KOPT-K1 (cell line): ENCODE measurements at regions not wholly inside any gene's neighbourhood (a gene's known extent, or its start where the extent isn't known, plus 50 kb on each side); places are given as distances from the start of the nearest gene placed in this dataset.
"Not testable (repeated sequence)": the region's sequence is repeated elsewhere in the genome, so short reads cannot be mapped to it uniquely, and the experiment has no call there.

Source experiments
- H3K27ac ChIP-seq: fragments of 200-600 bp; sonication (generic); 2 replicates; pipeline ENCODE4 v1.5.1; 2016; ENCODE audit warnings: antibody characterized with exemption, mild to moderate bottlenecking, low read depth, low read length; ENCODE audit not compliant: poor library complexity, severe bottlenecking
- H3K36me3 ChIP-seq: fragments of 200-600 bp; sonication (generic); 2 replicates; pipeline ENCODE4 v1.5.1; 2017; ENCODE audit warnings: antibody characterized with exemption, mild to moderate bottlenecking, low read length, moderate library complexity; ENCODE audit not compliant: insufficient read depth
- H3K9me3 ChIP-seq: fragments of 200-600 bp; sonication (generic); 2 replicates; pipeline ENCODE4 v1.5.1; 2017; ENCODE audit warnings: antibody characterized with exemption, low read length, mild to moderate bottlenecking; ENCODE audit not compliant: insufficient read depth, poor library complexity, severe bottlenecking

DNA sequence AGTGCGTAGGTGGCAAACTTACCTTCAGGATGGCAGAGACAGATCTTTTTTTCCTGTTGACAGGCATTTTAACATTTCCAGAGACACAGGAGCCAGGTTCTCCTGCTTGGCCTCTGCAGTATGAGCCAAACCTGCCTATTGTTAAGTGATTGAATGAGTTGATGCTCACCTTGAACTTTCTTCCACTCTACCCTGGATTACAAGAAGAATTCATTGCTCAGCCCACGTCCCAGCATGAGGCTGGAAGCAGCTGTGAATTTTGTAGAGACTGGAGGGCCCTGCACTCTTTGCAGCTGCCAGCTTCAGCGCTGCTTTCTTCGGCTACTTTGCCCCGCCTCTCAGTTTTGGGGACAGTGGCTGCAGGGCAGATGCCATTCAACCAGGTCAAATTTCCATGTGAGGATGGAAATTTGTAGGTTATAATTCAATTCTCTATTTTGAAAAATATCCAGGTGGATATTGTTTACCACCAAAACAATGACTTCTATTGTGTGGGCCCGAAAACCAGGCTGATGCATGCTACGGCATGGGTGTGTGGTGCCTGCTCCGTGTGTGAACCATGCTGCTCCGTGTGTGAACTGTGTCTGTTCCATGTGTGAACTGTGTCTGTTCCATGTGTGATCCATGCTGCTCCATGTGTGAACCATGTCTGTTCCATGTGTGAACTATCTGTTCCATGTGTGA is 75.2 kb upstream of the METTL9 start:
- H3K36me3 ChIP-seq = no peaks in the 10 kb centered on the region
- no peaks in the 10 kb centered on the region for H3K9me3 ChIP-seq
- no peak overlapping the region for H3K27ac ChIP-seq

GRCh38 chr16:21524752-21525028 is 74.7 kb upstream of the METTL9 start:
- not testable (repeated sequence) for H3K36me3 ChIP-seq, H3K27ac ChIP-seq, H3K9me3 ChIP-seq

DNA sequence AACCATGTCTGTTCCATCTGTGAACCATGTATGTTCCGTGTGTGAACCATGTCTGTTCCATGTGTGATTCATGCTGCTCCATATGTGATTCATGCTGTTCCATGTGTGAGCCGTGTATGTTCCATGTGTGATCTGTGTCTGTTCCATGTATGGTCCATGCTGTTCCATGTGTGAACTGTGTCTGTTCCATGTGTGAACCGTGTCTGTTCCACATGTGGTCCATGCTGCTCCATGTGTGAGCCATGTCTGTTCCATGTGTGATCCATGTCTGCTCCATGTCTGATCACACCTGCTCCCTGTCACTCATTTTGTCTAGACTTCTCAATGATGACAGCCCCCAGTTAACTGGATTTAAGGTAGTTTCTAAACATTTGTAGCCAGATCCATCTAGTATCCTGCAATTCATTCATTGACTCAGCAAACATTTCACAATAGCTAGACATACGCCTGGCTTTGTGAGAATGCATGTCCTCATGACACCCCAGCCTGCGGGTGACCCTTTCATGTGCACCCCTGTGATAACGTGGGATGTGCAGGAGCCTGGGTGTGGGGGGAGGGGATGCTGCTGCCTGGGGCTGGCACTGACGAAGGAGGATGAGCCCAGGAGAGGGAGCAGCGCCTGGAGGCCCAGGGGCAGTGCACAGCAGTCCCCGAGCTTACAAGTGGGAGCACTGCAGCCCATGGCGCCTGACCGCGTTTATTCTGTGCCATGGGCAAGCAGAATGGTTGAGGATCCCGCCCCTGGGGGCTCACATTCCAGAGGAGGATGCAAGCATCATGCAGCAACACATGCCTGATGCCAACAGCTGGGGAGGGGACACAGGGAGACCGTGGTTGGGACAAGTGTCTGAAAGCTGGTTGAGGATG is 74.1 kb upstream of the METTL9 start:
- not testable (repeated sequence) for H3K27ac ChIP-seq, H3K9me3 ChIP-seq, H3K36me3 ChIP-seq

DNA sequence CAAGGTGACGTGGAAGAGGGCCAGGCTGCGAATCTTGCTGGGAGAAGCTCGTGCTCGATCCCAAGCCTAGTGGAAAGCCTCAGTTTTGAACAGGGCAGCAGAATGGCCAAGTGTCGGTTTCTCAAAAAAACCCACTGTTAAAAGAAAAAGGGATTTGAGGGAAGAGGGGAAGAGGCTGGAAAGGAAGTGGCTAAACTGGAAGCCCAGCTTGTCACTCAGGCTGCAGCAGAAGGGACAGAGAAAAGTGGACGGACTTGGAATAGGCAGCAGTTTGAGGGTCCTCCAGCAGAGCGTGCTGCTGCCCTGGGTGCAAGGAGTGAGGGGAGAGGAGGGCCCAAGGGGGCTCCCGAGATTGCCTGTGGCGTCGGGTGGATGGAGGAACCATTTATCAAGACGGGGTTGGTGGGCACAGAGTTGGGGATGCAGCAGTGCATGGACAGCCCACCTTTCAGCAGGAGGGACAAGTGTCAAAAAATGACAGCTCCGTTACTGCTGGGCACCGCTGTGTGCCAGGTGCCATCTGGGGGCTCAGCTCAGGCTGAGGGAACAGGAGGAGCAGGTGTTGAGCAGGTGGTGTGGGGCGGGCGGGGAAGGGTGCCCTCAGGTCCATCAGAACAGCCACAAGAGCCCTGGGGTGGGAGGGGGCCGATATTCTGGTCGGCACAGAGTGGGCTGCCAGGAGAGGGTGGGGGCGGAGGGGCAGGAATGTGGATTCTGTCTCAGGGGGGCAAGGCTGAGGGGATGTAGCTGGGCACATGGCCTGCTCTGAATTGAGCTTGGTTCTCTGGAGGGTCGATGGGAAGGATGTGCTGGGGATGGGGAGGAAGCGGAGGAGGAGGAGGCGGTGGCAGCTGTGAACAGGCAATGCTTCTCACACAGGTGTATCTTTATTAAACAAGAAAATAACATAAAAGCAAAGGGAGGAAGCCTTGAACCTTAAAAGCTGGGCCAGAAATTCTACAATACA is 73.1 kb upstream of the METTL9 start:
- H3K9me3 ChIP-seq, H3K27ac ChIP-seq, H3K36me3 ChIP-seq: not testable (repeated sequence)

DNA sequence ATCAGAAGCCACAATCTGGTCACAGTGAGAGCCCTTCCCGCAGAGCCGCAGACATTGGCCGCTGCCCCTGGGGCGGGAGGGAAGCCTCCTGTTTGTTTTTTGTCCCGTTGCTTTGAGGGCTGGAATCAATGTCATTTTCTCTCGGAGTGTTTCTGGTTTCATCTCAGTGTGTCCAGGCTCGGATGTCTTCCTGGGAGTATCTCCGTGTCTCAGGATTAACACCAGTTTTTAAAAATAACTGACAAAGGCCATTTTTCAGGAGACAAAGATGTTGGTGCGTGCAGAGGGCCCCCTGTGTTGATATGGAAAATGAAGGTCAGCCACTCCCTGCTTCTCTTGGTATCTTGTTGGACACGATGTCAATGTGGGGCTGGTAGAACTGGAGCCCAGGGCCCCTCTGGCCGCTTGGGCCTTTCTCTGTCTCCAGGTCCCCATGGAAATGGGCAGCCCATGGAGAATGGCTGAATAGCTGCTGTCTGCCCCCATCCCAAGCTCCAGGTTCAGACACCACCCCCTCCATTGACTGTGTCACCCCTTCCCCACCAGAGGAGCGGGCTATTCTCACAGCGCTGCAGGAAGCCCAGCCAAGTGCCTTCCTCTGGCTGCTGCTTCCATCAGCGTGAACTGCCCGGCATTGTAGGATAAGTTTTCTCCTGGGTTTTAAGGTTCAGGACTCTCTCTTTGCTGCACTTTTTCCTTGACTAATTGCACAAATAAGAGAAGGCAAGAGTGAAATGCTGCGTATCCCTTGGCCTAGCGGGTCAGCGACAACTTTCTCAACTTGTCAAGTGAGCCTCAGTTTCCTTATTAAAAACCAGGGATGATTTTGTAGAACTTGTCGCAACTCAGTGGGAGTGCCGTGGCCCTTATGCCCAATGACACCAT is 72.2 kb upstream of the METTL9 start:
- no peaks in the 10 kb centered on the region for H3K36me3 ChIP-seq
- H3K27ac ChIP-seq = no peak overlapping the region
- no peaks in the 10 kb centered on the region for H3K9me3 ChIP-seq

- H3K36me3 ChIP-seq, H3K27ac ChIP-seq: not testable (repeated sequence)
These were observed 70.2 kb upstream of the METTL9 start for GRCh38 chr16:21529060-21529658.

DNA sequence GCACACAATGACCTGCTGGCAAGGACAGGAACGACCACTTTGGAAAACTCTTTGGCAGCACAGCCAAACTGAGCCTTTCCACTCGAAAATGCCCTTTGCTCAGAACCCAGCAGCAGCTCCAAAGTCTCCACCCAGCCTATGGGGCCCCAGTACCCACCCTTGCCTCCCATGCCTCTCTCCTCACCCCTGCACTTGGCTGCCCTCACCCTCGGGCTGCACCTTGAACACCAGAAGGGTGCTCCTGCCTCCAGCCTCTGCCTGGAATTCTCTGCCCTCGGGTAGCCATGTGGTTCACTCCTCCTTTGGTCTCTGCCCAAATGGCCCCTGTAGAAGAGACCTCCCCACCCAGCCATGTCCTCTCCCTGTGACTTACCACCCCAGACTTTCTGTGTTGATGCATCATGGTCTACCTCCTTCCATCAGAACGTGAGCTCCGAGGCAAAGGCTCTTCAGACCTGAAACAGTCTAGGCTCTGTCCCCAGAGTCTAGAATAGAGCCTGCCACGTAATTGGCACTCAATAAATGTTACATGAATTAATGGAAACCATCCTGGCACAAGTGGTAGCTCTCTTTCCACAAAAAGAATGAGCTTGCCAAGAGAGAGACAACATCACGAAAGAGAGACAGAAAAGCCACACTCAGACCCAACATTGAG is 68.5 kb upstream of the METTL9 start:
- H3K36me3 ChIP-seq, H3K9me3 ChIP-seq, H3K27ac ChIP-seq: not testable (repeated sequence)

More at GRCh38 chr16:21529060-21529658, 70.2 kb upstream of the METTL9 start:
- not testable (repeated sequence) for H3K9me3 ChIP-seq

- not testable (repeated sequence) for H3K9me3 ChIP-seq, H3K27ac ChIP-seq, H3K36me3 ChIP-seq
These were observed 66.4 kb upstream of the METTL9 start for GRCh38 chr16:21532996-21533395.

GRCh38 chr16:21533474-21533873 is 65.9 kb upstream of the METTL9 start:
- not testable (repeated sequence) for H3K9me3 ChIP-seq, H3K36me3 ChIP-seq, H3K27ac ChIP-seq

- not testable (repeated sequence) for H3K36me3 ChIP-seq, H3K9me3 ChIP-seq, H3K27ac ChIP-seq
These were observed 64.8 kb upstream of the METTL9 start for GRCh38 chr16:21534561-21534960.

- H3K9me3 ChIP-seq, H3K27ac ChIP-seq, H3K36me3 ChIP-seq: not testable (repeated sequence)
These were observed 64.2 kb upstream of the METTL9 start for GRCh38 chr16:21535201-21535600.

DNA sequence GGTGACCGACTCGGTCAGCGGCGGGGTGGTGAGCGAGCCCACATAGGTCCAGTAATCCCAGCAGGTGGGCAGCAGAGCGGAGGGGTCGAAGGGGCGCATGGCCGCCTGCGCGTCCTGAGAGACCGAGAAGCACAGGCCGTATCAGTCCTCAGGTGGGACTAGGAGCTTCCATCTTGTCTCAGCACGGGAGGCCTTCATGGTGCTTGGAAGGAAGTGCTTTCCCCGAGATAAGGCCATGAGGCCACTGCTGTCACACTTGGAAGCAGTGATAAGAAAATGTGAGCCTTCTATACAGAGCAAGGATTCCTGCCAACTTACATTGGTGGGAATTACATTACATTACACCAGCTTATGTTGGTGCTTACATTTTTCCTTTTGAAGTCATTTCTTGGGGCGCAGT is 62.6 kb upstream of the METTL9 start:
- H3K9me3 ChIP-seq, H3K27ac ChIP-seq, H3K36me3 ChIP-seq: not testable (repeated sequence)

DNA sequence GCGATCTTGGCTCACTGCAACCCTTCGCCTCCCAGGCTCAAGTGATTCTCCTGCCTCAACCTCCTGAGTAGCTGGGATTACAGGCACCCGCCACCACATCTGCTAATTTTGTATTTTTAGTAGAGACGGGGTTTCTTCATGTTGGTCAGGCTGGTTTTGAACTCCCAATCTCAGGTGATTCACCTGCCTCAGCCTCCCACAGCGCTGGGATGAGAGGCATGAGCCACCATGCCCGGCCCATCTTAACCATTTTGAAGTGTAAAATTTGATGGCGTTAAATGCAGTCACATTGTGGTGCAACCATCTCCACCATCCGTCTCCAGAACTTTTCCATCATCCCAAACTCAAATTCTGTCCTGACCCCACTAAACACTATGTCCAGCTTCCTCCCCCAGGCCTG is 61.8 kb upstream of the METTL9 start:
- not testable (repeated sequence) for H3K36me3 ChIP-seq, H3K27ac ChIP-seq, H3K9me3 ChIP-seq

- H3K27ac ChIP-seq, H3K9me3 ChIP-seq, H3K36me3 ChIP-seq: not testable (repeated sequence)
These were observed 60.2 kb upstream of the METTL9 start for GRCh38 chr16:21539107-21539618.
